NB4 (cell line): ENCODE measurements at regions not wholly inside any gene's neighbourhood (a gene's known extent, or its start where the extent isn't known, plus 50 kb on each side); places are given as distances from the start of the nearest gene placed in this dataset.

ENCODE experiments used
- POLR2A ChIP-seq: IDR thresholded peaks from 2 replicates; pipeline ENCODE4 v1.6.1; 2011; ENCODE audit warnings: mild to moderate bottlenecking; ENCODE audit not compliant: insufficient read length; ENCODE audit errors: extremely low read depth
- TF ChIP-seq, protein P1 (sequence below): IDR thresholded peaks from one replicate; pipeline ENCODE4 v1.5.1; 2012; ENCODE audit warnings: low read depth, low read length

DNA sequence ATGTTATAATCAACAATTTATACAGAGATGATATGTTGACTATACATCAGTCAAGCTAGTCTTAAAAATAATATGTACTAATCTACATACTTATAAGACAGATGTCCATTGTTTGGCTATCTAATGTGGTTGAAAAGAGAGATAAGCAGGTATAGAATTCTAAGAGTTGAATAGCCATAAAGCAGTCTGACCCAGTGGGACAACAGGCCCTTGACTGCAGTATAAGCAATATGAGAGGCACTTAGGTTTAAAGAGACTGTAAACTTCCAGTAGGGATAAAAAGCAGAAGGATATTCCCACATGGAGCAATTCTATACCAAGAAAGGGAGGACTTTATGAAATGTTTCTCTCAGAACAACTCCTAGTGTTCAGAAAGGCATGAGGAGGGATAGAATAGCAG lies 139.3 kb downstream of the ELAPOR2 start:
- TF ChIP-seq, protein P1, sequence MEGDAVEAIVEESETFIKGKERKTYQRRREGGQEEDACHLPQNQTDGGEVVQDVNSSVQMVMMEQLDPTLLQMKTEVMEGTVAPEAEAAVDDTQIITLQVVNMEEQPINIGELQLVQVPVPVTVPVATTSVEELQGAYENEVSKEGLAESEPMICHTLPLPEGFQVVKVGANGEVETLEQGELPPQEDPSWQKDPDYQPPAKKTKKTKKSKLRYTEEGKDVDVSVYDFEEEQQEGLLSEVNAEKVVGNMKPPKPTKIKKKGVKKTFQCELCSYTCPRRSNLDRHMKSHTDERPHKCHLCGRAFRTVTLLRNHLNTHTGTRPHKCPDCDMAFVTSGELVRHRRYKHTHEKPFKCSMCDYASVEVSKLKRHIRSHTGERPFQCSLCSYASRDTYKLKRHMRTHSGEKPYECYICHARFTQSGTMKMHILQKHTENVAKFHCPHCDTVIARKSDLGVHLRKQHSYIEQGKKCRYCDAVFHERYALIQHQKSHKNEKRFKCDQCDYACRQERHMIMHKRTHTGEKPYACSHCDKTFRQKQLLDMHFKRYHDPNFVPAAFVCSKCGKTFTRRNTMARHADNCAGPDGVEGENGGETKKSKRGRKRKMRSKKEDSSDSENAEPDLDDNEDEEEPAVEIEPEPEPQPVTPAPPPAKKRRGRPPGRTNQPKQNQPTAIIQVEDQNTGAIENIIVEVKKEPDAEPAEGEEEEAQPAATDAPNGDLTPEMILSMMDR, result no peak
- no peak for TF ChIP-seq POLR2A
